ENCODE measurements at regions not wholly inside any gene's neighbourhood (a gene's known extent, or its start where the extent isn't known, plus 50 kb on each side); places are given as distances from the start of the nearest gene placed in this dataset.

DNA sequence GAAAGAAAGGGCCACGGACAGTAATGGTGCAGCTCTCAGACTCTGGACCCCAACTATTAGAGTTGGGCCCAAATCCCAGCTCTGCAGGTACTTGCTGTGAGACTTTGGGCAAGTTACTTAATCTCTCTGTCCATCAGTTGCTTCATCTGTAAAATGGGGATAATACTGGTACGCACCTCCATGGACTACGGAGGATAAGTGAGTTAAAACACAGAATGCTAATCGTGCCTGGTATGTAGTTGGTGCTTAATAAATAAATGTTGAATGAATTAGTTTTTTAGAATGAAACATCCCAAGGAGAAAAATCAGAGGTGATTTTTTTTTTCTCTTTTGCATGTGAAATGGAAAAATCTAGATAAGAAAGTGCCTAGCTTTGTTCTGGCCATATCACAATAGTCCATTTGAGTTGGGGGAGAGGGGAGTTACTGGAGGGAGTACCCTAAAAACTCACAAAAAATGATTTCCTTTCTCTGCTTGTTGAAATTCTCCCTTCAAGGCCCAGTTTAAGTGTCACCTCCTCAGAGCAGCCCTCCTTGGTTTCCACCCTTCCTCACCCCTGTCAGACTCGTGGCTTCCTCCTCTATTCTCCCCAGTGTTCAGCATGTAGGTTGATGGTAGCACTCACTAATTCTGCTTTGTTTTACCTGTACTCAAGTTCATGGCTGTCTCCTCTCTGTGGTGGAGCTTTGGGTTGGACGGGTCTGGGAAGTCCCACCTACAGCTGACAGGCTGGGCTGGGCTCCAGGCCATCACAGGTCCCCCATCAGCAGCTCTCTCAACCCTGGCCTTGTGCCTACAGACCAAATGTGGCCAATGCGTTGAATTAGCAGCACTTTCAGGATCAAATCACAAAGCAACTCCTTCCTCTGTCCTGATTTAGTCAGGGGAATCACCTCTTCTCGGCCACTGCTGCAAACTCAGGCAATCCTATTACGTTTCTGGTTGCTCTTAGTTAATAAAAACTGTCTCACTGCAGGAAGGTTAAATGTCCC lies 92.8 kb upstream of the TAF1B start:
- TF ChIP-seq, protein P1, sequence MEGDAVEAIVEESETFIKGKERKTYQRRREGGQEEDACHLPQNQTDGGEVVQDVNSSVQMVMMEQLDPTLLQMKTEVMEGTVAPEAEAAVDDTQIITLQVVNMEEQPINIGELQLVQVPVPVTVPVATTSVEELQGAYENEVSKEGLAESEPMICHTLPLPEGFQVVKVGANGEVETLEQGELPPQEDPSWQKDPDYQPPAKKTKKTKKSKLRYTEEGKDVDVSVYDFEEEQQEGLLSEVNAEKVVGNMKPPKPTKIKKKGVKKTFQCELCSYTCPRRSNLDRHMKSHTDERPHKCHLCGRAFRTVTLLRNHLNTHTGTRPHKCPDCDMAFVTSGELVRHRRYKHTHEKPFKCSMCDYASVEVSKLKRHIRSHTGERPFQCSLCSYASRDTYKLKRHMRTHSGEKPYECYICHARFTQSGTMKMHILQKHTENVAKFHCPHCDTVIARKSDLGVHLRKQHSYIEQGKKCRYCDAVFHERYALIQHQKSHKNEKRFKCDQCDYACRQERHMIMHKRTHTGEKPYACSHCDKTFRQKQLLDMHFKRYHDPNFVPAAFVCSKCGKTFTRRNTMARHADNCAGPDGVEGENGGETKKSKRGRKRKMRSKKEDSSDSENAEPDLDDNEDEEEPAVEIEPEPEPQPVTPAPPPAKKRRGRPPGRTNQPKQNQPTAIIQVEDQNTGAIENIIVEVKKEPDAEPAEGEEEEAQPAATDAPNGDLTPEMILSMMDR (conservative IDR thresholded peaks at IDR 0.05; ENCODE audit: low read depth, low read length): no peak
- TF ChIP-seq EZH2 (IDR thresholded peaks at IDR 0.05; ENCODE audit: borderline replicate concordance, low read depth, low read length, poor library complexity, severe bottlenecking): no peak

Measured in A673 (cell line).